Colonic mucosa (tissue), 4 donors: ENCODE measurements at regions not wholly inside any gene's neighbourhood (a gene's known extent, or its start where the extent isn't known, plus 50 kb on each side); places are given as distances from the start of the nearest gene placed in this dataset.

Source experiments
- DNase-seq: peaks from one replicate; pipeline ENCODE4 v3.0.0-alpha.2; 2020
- H3K27ac ChIP-seq: fragments of 200-600 bp; one replicate; pipeline ENCODE4 v1.8.0; 2021
- H3K27me3 ChIP-seq: fragments of 200-600 bp; one replicate; pipeline ENCODE4 v1.8.0; 2021
- H3K36me3 ChIP-seq: fragments of 200-600 bp; one replicate; pipeline ENCODE4 v1.8.0; 2021
- H3K4me1 ChIP-seq: fragments of 200-600 bp; one replicate; pipeline ENCODE4 v1.8.0; 2021; ENCODE audit warnings: mild to moderate bottlenecking
- H3K4me3 ChIP-seq: fragments of 200-600 bp; one replicate; pipeline ENCODE4 v1.8.0; 2021
- H3K9ac ChIP-seq, 2 donors: one replicate each; pipeline ENCODE4 v1.7.0; 2013; ENCODE audit warnings: control low read depth in 2 of 2, low read depth in 2 of 2, low read length in 2 of 2
- H3K9me3 ChIP-seq: fragments of 200-600 bp; one replicate; pipeline ENCODE4 v1.8.0; 2021
- intact Hi-C: fragments of 100-400 bp; cut with DNase I; formaldehyde crosslinking; loops from one replicate; pipeline ENCODE4 v1.14.1; 2022
- TF ChIP-seq, protein P1 (sequence below): fragments of 200-600 bp; IDR thresholded peaks from one replicate; pipeline ENCODE4 v1.8.0; 2022; ENCODE audit warnings: antibody characterized with exemption, mild to moderate bottlenecking
- donor health status: healthy.
- donor health status: DM: no; HTN: no; CAD: no.
- donor health status: DM: no; HTN: no; CAD: no.

DNA sequence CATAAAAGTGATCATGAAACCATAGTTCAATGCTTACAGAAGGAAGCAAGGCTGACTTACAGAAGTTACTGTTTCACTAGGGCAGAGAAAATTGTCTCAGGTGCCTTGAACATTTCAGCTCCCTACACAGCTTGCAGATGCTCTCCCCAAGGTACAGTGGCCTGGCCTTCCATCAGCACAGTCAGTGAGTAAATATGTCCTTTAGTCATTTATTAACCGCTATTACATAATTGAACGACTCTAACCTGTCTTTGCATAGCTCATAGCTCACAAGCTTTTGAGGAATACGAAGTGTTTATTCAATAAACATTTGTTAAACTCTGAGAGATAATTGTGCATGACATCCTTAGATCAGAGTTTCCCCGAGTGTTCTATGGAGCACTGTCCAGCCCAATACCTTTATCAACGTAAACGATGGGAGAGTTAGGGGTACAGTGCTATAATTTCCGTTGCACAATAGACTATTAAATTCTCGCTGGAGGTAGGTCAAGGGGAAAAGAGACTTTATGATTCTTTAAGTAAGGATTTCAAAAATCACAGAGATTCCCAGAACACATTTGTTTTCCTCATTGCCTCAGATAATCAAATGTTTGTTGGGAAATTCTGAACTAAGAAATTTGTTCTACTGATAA is 677.8 kb downstream of the TSN start:
- no peaks in the 10 kb centered on the region for H3K9me3 ChIP-seq
- H3K27ac ChIP-seq, result no peak overlapping the region
- H3K9ac ChIP-seq, result no peak overlapping the region
- no peaks in the 10 kb centered on the region for H3K4me1 ChIP-seq
- H3K4me3 ChIP-seq, result no peak overlapping the region
- no peak for DNase-seq
- H3K36me3 ChIP-seq, result no peaks in the 10 kb centered on the region
- TF ChIP-seq, protein P1, sequence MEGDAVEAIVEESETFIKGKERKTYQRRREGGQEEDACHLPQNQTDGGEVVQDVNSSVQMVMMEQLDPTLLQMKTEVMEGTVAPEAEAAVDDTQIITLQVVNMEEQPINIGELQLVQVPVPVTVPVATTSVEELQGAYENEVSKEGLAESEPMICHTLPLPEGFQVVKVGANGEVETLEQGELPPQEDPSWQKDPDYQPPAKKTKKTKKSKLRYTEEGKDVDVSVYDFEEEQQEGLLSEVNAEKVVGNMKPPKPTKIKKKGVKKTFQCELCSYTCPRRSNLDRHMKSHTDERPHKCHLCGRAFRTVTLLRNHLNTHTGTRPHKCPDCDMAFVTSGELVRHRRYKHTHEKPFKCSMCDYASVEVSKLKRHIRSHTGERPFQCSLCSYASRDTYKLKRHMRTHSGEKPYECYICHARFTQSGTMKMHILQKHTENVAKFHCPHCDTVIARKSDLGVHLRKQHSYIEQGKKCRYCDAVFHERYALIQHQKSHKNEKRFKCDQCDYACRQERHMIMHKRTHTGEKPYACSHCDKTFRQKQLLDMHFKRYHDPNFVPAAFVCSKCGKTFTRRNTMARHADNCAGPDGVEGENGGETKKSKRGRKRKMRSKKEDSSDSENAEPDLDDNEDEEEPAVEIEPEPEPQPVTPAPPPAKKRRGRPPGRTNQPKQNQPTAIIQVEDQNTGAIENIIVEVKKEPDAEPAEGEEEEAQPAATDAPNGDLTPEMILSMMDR, result no peak
- no peaks in the 10 kb centered on the region for H3K27me3 ChIP-seq
- intact Hi-C loops, result no loop called here

DNA sequence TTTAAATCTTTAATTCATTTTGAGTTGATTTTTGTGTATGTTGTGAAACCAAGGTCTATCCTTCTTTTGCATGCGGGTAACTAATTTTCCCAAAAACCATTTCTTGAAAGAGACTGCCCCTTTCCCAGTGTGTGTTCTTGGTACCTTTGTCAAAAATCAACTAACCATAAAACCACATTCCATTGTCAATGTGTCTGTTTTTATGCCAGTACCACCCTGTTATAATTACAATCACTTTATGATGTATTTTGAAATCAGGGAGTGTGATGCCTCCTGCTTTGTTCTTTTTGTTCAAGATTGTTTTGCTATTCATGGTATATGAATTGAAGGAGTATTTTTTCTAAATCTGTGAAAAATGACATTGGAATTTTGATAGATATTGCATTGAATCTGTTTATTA is 689.6 kb downstream of the TSN start:
- no peak for DNase-seq
- Histone ChIP-seq H3K4me3 (no peak overlapping the region), H3K9me3 (no peaks in the 10 kb centered on the region), H3K36me3 (no peaks in the 10 kb centered on the region), H3K4me1 (no peaks in the 10 kb centered on the region), H3K9ac (no peak overlapping the region), H3K27ac (no peak overlapping the region), H3K27me3 (no peaks in the 10 kb centered on the region)
- TF ChIP-seq, protein P1, result no peak
- intact Hi-C loops, result no loop called here

DNA sequence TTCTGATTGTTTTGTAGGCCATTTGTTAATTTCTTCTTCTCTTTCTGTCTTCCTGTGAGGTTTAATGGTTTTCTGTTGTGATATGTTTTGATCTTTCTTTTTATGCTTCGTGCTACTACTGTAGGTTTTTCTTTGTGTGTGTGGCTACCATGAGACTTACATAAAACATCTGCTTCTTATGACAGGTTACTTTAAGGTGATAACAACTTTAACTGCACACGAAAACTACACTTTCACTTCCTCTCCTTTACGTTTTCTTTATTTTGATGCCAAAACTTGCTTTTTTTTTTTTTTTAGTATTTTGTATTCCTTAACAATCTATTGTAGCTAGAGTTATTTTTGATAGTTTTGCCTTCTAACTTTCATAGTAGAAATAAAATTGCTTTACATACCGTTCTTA is 691.3 kb downstream of the TSN start:
- no peaks in the 10 kb centered on the region for H3K4me1 ChIP-seq
- no peak overlapping the region for H3K27ac ChIP-seq
- no peak for DNase-seq
- H3K9ac ChIP-seq, result no peak overlapping the region
- H3K4me3 ChIP-seq, result no peak overlapping the region
- intact Hi-C loops, result no loop called here
- no peaks in the 10 kb centered on the region for H3K9me3 ChIP-seq
- no peaks in the 10 kb centered on the region for H3K36me3 ChIP-seq
- no peaks in the 10 kb centered on the region for H3K27me3 ChIP-seq
- TF ChIP-seq, protein P1, result no peak

DNA sequence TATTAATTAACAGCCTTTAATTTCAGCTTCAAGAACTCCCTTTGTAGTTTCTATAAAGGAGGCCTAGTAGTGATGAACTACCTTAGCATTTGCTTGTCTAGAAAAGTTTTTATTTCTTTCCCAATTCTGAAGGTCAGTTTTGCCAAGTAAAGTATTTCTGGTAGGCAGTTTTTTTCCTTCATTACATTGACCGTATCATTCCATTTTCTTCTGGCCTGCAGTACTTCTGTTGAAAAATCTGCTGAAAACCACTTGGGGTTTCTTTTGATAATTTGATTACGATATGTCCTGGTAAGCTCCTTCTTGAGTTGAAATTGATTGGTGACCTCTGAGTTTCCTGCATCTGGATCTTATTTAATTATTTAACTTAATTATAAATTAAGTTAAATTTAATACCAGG is 691.8 kb downstream of the TSN start:
- intact Hi-C loops, result no loop called here
- Histone ChIP-seq H3K4me3 (no peak overlapping the region), H3K27me3 (no peaks in the 10 kb centered on the region), H3K27ac (no peak overlapping the region), H3K36me3 (no peaks in the 10 kb centered on the region), H3K9me3 (no peaks in the 10 kb centered on the region), H3K4me1 (no peaks in the 10 kb centered on the region), H3K9ac (no peak overlapping the region)
- no peak for DNase-seq
- TF ChIP-seq, protein P1, result no peak

DNA sequence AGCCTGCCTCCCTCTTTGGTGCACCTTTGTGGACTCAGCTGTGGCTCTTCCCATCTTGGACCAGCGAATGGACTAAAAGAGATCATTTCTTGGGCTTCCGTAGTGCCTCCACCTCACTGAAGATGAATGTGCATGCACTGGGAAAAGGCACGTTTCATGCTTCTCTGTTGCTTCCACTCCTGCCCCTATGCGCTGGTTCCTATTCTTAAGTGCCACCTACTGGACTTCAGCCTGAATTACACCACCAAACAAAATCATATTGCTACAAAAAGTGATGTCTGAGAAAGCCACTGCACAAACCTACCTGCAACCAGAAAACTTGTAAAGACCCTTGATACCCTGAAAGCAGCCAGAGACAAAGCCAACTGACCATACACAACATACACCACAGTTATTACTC is 695.6 kb downstream of the TSN start:
- Histone ChIP-seq H3K9ac (no peak overlapping the region), H3K27ac (no peak overlapping the region), H3K27me3 (no peaks in the 10 kb centered on the region), H3K4me1 (no peaks in the 10 kb centered on the region), H3K36me3 (no peaks in the 10 kb centered on the region), H3K9me3 (no peaks in the 10 kb centered on the region), H3K4me3 (no peak overlapping the region)
- intact Hi-C loops, result loop anchor here (5.0 kb wide), 2 partner anchors 474 to 639 kb away; no protein-coding TSS in a partner anchor
- TF ChIP-seq, protein P1, result peak; percentile 32
- DNase-seq, result no peak
